Liver (tissue), 8 donors: ENCODE measurements at regions not wholly inside any gene's neighbourhood (a gene's known extent, or its start where the extent isn't known, plus 50 kb on each side); places are given as distances from the start of the nearest gene placed in this dataset.

ENCODE experiments used
- DNase-seq: peaks from one replicate; pipeline ENCODE4 v3.0.0-alpha.2; 2017; ENCODE audit warnings: low spot score
- H3K27ac ChIP-seq, 2 donors: one replicate each; pipeline ENCODE4 v1.7.0; 2013; ENCODE audit warnings: inconsistent platforms in 2 of 2, low read length in 2 of 2, control low read depth in 1 of 2, low read depth in 1 of 2, mild to moderate bottlenecking in 1 of 2
- H3K27me3 ChIP-seq, 4 donors: one replicate each; pipeline versions ENCODE4 v1.6.1 to v1.7.0; 2013; ENCODE audit warnings: low read length in 3 of 4, inconsistent platforms in 1 of 4, mild to moderate bottlenecking in 1 of 4, moderate library complexity in 1 of 4; ENCODE audit not compliant: control insufficient read depth in 4 of 4, insufficient read depth in 4 of 4
- H3K36me3 ChIP-seq, 4 donors: one replicate each; pipeline versions ENCODE4 v1.6.1 to v1.7.0; 2013; ENCODE audit warnings: low read length in 3 of 4, mild to moderate bottlenecking in 3 of 4, low read depth in 1 of 4, moderate library complexity in 1 of 4; ENCODE audit not compliant: control insufficient read depth in 4 of 4, insufficient read depth in 3 of 4
- H3K4me1 ChIP-seq, 4 donors: one replicate each; pipeline versions ENCODE4 v1.6.1 to v1.7.0; 2013; ENCODE audit warnings: low read length in 3 of 4, mild to moderate bottlenecking in 3 of 4, moderate library complexity in 1 of 4; ENCODE audit not compliant: control insufficient read depth in 4 of 4, insufficient read depth in 4 of 4
- H3K4me3 ChIP-seq, 3 donors: one replicate each; pipeline versions ENCODE4 v1.6.1 to v1.7.0; 2013; ENCODE audit warnings: low read length in 3 of 3, control low read depth in 1 of 3, low read depth in 1 of 3, mild to moderate bottlenecking in 1 of 3
- H3K9ac ChIP-seq, 2 donors: one replicate each; pipeline ENCODE4 v1.7.0; 2013; ENCODE audit warnings: low read length in 2 of 2, mild to moderate bottlenecking in 2 of 2, moderate library complexity in 2 of 2, control low read depth in 1 of 2, low read depth in 1 of 2
- H3K9me3 ChIP-seq, 4 donors: one replicate each; pipeline versions ENCODE4 v1.6.1 to v1.7.0; 2013; ENCODE audit warnings: low read length in 3 of 4; ENCODE audit not compliant: control insufficient read depth in 4 of 4
- EGR1 ChIP-seq, 2 donors: IDR thresholded peaks; 2 replicates each; pipeline ENCODE4 v1.6.1; 2016 to 2018; ENCODE audit warnings: antibody characterized with exemption in 2 of 2, low read depth in 2 of 2
- GABPA ChIP-seq, 2 donors: IDR thresholded peaks in 1 of 2; conservative IDR thresholded peaks in 1 of 2; 2 replicates each; pipeline ENCODE4 v1.6.1; 2016; ENCODE audit warnings: antibody characterized with exemption in 2 of 2, mild to moderate bottlenecking in 1 of 2, moderate library complexity in 1 of 2
- HNF4A ChIP-seq, 2 donors: conservative IDR thresholded peaks; 2 replicates each; pipeline ENCODE4 v1.6.1; 2016; ENCODE audit warnings: antibody characterized with exemption in 2 of 2, mild to moderate bottlenecking in 2 of 2
- JUND ChIP-seq, 2 donors: IDR thresholded peaks; 2 replicates each; pipeline ENCODE4 v1.6.1; 2016; ENCODE audit warnings: antibody characterized with exemption in 2 of 2
- NR2F2 ChIP-seq: IDR thresholded peaks from 2 replicates; pipeline ENCODE4 v1.6.1; 2016; ENCODE audit warnings: antibody characterized with exemption
- YY1 ChIP-seq: IDR thresholded peaks from 2 replicates; pipeline ENCODE4 v1.6.1; 2016; ENCODE audit warnings: antibody characterized with exemption, mild to moderate bottlenecking
- ZBTB33 ChIP-seq: IDR thresholded peaks from 2 replicates; pipeline ENCODE4 v1.6.1; 2016; ENCODE audit warnings: antibody characterized with exemption
- WGBS: extraction: QIAGEN DNeasy Blood & Tissue Kit; methylation state at CpG from one replicate; pipeline ENCODE4 v1.1.7; 2013; 5-methylcytosine and 5-hydroxymethylcytosine counted together
- TF ChIP-seq, protein P1 (sequence below): IDR thresholded peaks from 2 replicates; pipeline ENCODE4 v1.6.1; 2016; ENCODE audit warnings: antibody characterized with exemption, mild to moderate bottlenecking
- TF ChIP-seq, protein P2 (sequence below): IDR thresholded peaks from 2 replicates; pipeline ENCODE4 v1.6.1; 2016; ENCODE audit warnings: antibody characterized with exemption
- TF ChIP-seq, protein P3 (sequence below): fragments of 150-350 bp; IDR thresholded peaks from 2 replicates; pipeline ENCODE4 v1.5.1; 2017; ENCODE audit warnings: improper control_type of control experiment, low read depth, low read length; ENCODE audit not compliant: missing input control
- donor health status: healthy.
- donor health status: healthy.
- donor health status: healthy.
- donor health status: healthy.
- donor health status: healthy.

GRCh38 chr2:526918-527317, 150.3 kb downstream of the TMEM18 start (continued):
- TF ChIP-seq, protein P1, sequence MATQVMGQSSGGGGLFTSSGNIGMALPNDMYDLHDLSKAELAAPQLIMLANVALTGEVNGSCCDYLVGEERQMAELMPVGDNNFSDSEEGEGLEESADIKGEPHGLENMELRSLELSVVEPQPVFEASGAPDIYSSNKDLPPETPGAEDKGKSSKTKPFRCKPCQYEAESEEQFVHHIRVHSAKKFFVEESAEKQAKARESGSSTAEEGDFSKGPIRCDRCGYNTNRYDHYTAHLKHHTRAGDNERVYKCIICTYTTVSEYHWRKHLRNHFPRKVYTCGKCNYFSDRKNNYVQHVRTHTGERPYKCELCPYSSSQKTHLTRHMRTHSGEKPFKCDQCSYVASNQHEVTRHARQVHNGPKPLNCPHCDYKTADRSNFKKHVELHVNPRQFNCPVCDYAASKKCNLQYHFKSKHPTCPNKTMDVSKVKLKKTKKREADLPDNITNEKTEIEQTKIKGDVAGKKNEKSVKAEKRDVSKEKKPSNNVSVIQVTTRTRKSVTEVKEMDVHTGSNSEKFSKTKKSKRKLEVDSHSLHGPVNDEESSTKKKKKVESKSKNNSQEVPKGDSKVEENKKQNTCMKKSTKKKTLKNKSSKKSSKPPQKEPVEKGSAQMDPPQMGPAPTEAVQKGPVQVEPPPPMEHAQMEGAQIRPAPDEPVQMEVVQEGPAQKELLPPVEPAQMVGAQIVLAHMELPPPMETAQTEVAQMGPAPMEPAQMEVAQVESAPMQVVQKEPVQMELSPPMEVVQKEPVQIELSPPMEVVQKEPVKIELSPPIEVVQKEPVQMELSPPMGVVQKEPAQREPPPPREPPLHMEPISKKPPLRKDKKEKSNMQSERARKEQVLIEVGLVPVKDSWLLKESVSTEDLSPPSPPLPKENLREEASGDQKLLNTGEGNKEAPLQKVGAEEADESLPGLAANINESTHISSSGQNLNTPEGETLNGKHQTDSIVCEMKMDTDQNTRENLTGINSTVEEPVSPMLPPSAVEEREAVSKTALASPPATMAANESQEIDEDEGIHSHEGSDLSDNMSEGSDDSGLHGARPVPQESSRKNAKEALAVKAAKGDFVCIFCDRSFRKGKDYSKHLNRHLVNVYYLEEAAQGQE: no peak

DNA sequence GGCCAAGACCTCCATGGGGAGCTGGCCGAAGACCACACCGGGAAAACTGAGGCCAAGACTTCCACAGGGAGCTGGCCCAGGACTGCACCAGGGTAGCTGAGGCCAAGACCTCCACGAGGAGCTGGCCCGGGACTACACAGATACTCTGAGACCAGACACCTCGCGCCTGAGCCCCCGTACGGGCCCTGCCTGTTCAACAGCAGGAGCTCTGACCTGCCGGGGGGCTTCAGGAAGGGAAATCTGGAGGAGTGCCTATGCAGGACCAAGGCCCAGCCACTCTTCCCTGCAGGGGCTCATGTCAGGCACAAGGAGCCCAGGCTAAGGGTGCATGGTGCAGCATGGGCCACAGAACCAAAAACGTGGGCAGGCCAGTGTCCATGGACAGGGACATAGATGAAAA, 151.6 kb downstream of the TMEM18 start:
- no peak for DNase-seq
- Histone ChIP-seq H3K4me1 (no peaks in the 10 kb centered on the region), H3K9ac (no peak overlapping the region), H3K27me3 (peaks cover 0 to 10% (median 0%) of the 10 kb centered on the region in 4 donors), H3K36me3 (no peaks in the 10 kb centered on the region), H3K27ac (no peak overlapping the region), H3K4me3 (no peak overlapping the region), H3K9me3 (peaks cover 0 to 6% (median 2%) of the 10 kb centered on the region in 4 donors)
- WGBS: 93% methylated on average over 10 of the region's 10 CpGs
- TF ChIP-seq EGR1 (IDR thresholded peaks at IDR 0.05; ENCODE audit: low read depth in 2 of 2) (no peak), HNF4A (conservative IDR thresholded peaks at IDR 0.05) (no peak), NR2F2 (no peak), GABPA (IDR thresholded peaks at IDR 0.05 in 1 of 2, conservative IDR thresholded peaks at IDR 0.05 in 1 of 2) (no peak), ZBTB33 (no peak)
- TF ChIP-seq, protein P1: no peak

- Histone ChIP-seq H3K4me1 (no peaks in the 10 kb centered on the region), H3K4me3 (no peak overlapping the region), H3K9me3 (peaks cover 0 to 6% (median 2%) of the 10 kb centered on the region in 4 donors), H3K27ac (no peak overlapping the region), H3K27me3 (peaks cover 0 to 10% (median 0%) of the 10 kb centered on the region in 4 donors), H3K36me3 (no peaks in the 10 kb centered on the region), H3K9ac (no peak overlapping the region)
- 75% methylated on average over 7 of the region's 7 CpGs for WGBS
- no peak for DNase-seq
- TF ChIP-seq YY1 (no peak), ZBTB33 (no peak), JUND (IDR thresholded peaks at IDR 0.05) (no peak)
- TF ChIP-seq, protein P2, sequence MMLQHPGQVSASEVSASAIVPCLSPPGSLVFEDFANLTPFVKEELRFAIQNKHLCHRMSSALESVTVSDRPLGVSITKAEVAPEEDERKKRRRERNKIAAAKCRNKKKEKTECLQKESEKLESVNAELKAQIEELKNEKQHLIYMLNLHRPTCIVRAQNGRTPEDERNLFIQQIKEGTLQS: no peak
- TF ChIP-seq, protein P3, sequence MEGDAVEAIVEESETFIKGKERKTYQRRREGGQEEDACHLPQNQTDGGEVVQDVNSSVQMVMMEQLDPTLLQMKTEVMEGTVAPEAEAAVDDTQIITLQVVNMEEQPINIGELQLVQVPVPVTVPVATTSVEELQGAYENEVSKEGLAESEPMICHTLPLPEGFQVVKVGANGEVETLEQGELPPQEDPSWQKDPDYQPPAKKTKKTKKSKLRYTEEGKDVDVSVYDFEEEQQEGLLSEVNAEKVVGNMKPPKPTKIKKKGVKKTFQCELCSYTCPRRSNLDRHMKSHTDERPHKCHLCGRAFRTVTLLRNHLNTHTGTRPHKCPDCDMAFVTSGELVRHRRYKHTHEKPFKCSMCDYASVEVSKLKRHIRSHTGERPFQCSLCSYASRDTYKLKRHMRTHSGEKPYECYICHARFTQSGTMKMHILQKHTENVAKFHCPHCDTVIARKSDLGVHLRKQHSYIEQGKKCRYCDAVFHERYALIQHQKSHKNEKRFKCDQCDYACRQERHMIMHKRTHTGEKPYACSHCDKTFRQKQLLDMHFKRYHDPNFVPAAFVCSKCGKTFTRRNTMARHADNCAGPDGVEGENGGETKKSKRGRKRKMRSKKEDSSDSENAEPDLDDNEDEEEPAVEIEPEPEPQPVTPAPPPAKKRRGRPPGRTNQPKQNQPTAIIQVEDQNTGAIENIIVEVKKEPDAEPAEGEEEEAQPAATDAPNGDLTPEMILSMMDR: no peak
- TF ChIP-seq, protein P1: no peak
These were observed 152.2 kb downstream of the TMEM18 start for GRCh38 chr2:525021-525420.
